Sigmoid colon (tissue), 6 donors: ENCODE measurements at regions not wholly inside any gene's neighbourhood (a gene's known extent, or its start where the extent isn't known, plus 50 kb on each side); places are given as distances from the start of the nearest gene placed in this dataset.
"Not testable (repeated sequence)": the region's sequence is repeated elsewhere in the genome, so short reads cannot be mapped to it uniquely, and the experiment has no call there.

Experiments used
- DNase-seq: peaks from one replicate; pipeline ENCODE4 v3.0.0-alpha.2; 2019
- H3K27ac ChIP-seq, 4 donors: fragments of 200-600 bp; sonication (generic); one replicate each; pipeline ENCODE4 v1.5.1; 2016 to 2019; ENCODE audit warnings: mild to moderate bottlenecking in 1 of 4
- H3K27me3 ChIP-seq, 3 donors: fragments of 200-600 bp; sonication (generic); one replicate each; pipeline ENCODE4 v1.5.1; 2019; ENCODE audit warnings: mild to moderate bottlenecking in 1 of 3
- H3K36me3 ChIP-seq, 4 donors: fragments of 200-600 bp; sonication (generic); one replicate each; pipeline ENCODE4 v1.5.1; 2016 to 2019
- H3K4me1 ChIP-seq, 4 donors: fragments of 200-600 bp; sonication (generic); one replicate each; pipeline ENCODE4 v1.5.1; 2017 to 2019
- H3K4me3 ChIP-seq, 4 donors: fragments of 200-600 bp; sonication (generic); one replicate each; pipeline ENCODE4 v1.5.1; 2017 to 2019; ENCODE audit warnings: mild to moderate bottlenecking in 2 of 4, moderate library complexity in 1 of 4
- H3K9me3 ChIP-seq, 4 donors: fragments of 200-600 bp in 3 of 4; sonication (generic) in 3 of 4; one replicate each; pipeline versions ENCODE4 v1.5.1 to v1.6.1; 2013 to 2019
- EP300 ChIP-seq, 4 donors: sonication (generic); formaldehyde crosslinking; IDR thresholded peaks; one replicate each; pipeline ENCODE4 v1.6.1; 2017; ENCODE audit warnings: antibody characterized with exemption in 4 of 4
- POLR2A ChIP-seq, 2 donors: fragments of 450-650 bp; IDR thresholded peaks; one replicate each; pipeline ENCODE4 v1.6.1; 2016; ENCODE audit warnings: antibody characterized with exemption in 2 of 2, mild to moderate bottlenecking in 2 of 2, moderate library complexity in 2 of 2
- POLR2AphosphoS5 ChIP-seq, 4 donors: sonication (generic); formaldehyde crosslinking; IDR thresholded peaks; one replicate each; pipeline ENCODE4 v1.6.1; 2017; ENCODE audit warnings: antibody characterized with exemption in 4 of 4
- WGBS, 2 donors: extraction: QIAGEN DNeasy Blood & Tissue Kit; methylation state at CpG; one replicate each; pipeline ENCODE4 v1.1.7; 2013; 5-methylcytosine and 5-hydroxymethylcytosine counted together
- intact Hi-C: fragments of 100-400 bp; cut with DNase I; formaldehyde crosslinking; loops from one replicate; pipeline ENCODE4 v1.15.1; 2023
- small RNA-seq, 3 donors: library from RNA; depleted of rRNA; stranded (forward); fragments of <200 nt; gene quantifications; one replicate each; pipeline ENCODE3, GENCODE V24; 2016
- TF ChIP-seq, protein P1 (sequence below), 4 experiments: fragments of 450-650 bp in 3 of 4; fragments of 200-600 bp in 1 of 4; IDR thresholded peaks; one replicate each; pipeline ENCODE4 v1.5.1; 2016 to 2019; ENCODE audit warnings: antibody characterized with exemption in 4 of 4, mild to moderate bottlenecking in 3 of 4, moderate library complexity in 2 of 4
- donor health status: healthy with polysubstance abuse.
- donor health status: healthy.

- peaks cover 0 to 9% (median 6%) of the 10 kb centered on the region in 4 donors for H3K4me1 ChIP-seq
- H3K9me3 ChIP-seq, result peaks cover 0 to 10% (median 3%) of the 10 kb centered on the region in 4 donors
- TF ChIP-seq EP300 (IDR thresholded peaks at IDR 0.05), result no peak
- TF ChIP-seq, protein P1, sequence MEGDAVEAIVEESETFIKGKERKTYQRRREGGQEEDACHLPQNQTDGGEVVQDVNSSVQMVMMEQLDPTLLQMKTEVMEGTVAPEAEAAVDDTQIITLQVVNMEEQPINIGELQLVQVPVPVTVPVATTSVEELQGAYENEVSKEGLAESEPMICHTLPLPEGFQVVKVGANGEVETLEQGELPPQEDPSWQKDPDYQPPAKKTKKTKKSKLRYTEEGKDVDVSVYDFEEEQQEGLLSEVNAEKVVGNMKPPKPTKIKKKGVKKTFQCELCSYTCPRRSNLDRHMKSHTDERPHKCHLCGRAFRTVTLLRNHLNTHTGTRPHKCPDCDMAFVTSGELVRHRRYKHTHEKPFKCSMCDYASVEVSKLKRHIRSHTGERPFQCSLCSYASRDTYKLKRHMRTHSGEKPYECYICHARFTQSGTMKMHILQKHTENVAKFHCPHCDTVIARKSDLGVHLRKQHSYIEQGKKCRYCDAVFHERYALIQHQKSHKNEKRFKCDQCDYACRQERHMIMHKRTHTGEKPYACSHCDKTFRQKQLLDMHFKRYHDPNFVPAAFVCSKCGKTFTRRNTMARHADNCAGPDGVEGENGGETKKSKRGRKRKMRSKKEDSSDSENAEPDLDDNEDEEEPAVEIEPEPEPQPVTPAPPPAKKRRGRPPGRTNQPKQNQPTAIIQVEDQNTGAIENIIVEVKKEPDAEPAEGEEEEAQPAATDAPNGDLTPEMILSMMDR (IDR thresholded peaks at IDR 0.05), result no peak
- no peak for TF ChIP-seq POLR2A (IDR thresholded peaks at IDR 0.05)
- no peak for TF ChIP-seq POLR2AphosphoS5 (IDR thresholded peaks at IDR 0.05)
- no peak overlapping the region for H3K27ac ChIP-seq
- WGBS, 2 donors, result 77% methylated on average over 3 of the region's 3 CpGs
- no peak for DNase-seq
- no peaks in the 10 kb centered on the region for H3K27me3 ChIP-seq
- no peaks in the 10 kb centered on the region for H3K36me3 ChIP-seq
- H3K4me3 ChIP-seq, result no peak overlapping the region
- intact Hi-C loops, result no loop called here
Observed at GRCh38 chr6:145569140-145569539, 166.2 kb downstream of the EPM2A start.

DNA sequence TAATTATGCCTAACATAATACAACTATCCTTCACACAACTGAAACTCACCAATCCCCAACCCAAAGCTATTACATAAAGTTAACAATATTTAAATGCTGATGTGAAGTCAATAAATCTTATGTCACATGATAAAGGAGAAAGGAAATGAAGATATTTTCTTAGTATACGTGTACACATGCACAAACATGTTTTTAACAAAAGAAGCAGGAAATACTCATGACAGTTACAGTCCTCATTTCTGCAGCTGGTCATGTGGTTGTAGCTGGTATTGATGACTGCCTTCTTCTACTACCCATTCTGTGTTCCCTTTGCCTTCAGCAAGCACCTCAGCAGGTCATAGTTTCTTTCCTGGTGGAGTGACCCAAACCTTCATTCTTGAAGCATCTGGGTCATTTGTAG is 165.0 kb downstream of the EPM2A start:
- H3K4me3 ChIP-seq, H3K4me1 ChIP-seq, intact Hi-C loops, H3K36me3 ChIP-seq, H3K27ac ChIP-seq, DNase-seq, H3K27me3 ChIP-seq: not testable (repeated sequence)
- H3K9me3 ChIP-seq, result peaks cover 0 to 16% (median 8%) of the 10 kb centered on the region in 4 donors
- 63 to 77% methylated on average over 1 of the region's 1 CpG for WGBS, 2 donors

- WGBS, 2 donors, result 96% methylated on average over 1 of the region's 1 CpG
- H3K36me3 ChIP-seq, H3K27me3 ChIP-seq, H3K27ac ChIP-seq, H3K4me1 ChIP-seq, H3K4me3 ChIP-seq, intact Hi-C loops, DNase-seq: not testable (repeated sequence)
- peaks cover 6 to 28% (median 11%) of the 10 kb centered on the region in 4 donors for H3K9me3 ChIP-seq
Observed at GRCh38 chr6:145574269-145574668, 161.1 kb downstream of the EPM2A start.

Small RNA genes lying in the stretch of these regions (small RNA-seq; reads per million reads assigned to genes)
- gene RNU1-33P, result 0 reads per million in 3 donors
